ENCODE measurements at regions not wholly inside any gene's neighbourhood (a gene's known extent, or its start where the extent isn't known, plus 50 kb on each side); places are given as distances from the start of the nearest gene placed in this dataset.

- H3K27me3 ChIP-seq (ENCODE audit: control insufficient read depth, insufficient read depth, low read length): no peaks in the 10 kb centered on the region
- no peaks in the 10 kb centered on the region for H3K36me3 ChIP-seq (ENCODE audit: control insufficient read depth, insufficient read depth, low read length)
- FAIRE-seq (no peak), DNase-seq (ENCODE audit: low read depth) (no peak)
- no peak overlapping the region for H3K4me3 ChIP-seq (ENCODE audit: low read depth, low read length)
- no peak for TF ChIP-seq CTCF (IDR thresholded peaks at IDR 0.05; ENCODE audit: insufficient read depth, low read length, severe bottlenecking)
These were observed 116.0 kb downstream of the GLUD2 start for GRCh38 chrX:121163443-121163842.

GRCh38 chrX:121165930-121166359, 118.5 kb downstream of the GLUD2 start:
- no peak for DNase-seq (ENCODE audit: low read depth)
- no peak for TF ChIP-seq CTCF (IDR thresholded peaks at IDR 0.05; ENCODE audit: insufficient read depth, low read length, severe bottlenecking)
- Histone ChIP-seq H3K36me3 (ENCODE audit: control insufficient read depth, insufficient read depth, low read length) (no peaks in the 10 kb centered on the region), H3K27me3 (ENCODE audit: control insufficient read depth, insufficient read depth, low read length) (no peaks in the 10 kb centered on the region), H3K4me3 (ENCODE audit: low read depth, low read length) (no peak overlapping the region)
- no peak for FAIRE-seq

- Histone ChIP-seq H3K27me3 (ENCODE audit: control insufficient read depth, insufficient read depth, low read length) (no peaks in the 10 kb centered on the region), H3K4me3 (ENCODE audit: low read depth, low read length) (no peak overlapping the region), H3K36me3 (ENCODE audit: control insufficient read depth, insufficient read depth, low read length) (no peaks in the 10 kb centered on the region)
- TF ChIP-seq CTCF (IDR thresholded peaks at IDR 0.05; ENCODE audit: insufficient read depth, low read length, severe bottlenecking): no peak
- DNase-seq (ENCODE audit: low read depth): peak; percentile 0
- FAIRE-seq: no peak
These were observed 122.0 kb downstream of the GLUD2 start for GRCh38 chrX:121169099-121170035.

GRCh38 chrX:121172703-121173102, 125.3 kb downstream of the GLUD2 start:
- Histone ChIP-seq H3K36me3 (ENCODE audit: control insufficient read depth, insufficient read depth, low read length) (no peaks in the 10 kb centered on the region), H3K27me3 (ENCODE audit: control insufficient read depth, insufficient read depth, low read length) (no peaks in the 10 kb centered on the region), H3K4me3 (ENCODE audit: low read depth, low read length) (no peak overlapping the region)
- no peak for TF ChIP-seq CTCF (IDR thresholded peaks at IDR 0.05; ENCODE audit: insufficient read depth, low read length, severe bottlenecking)
- no peak for DNase-seq (ENCODE audit: low read depth)
- no peak for FAIRE-seq

- no peak overlapping the region for H3K4me3 ChIP-seq (ENCODE audit: low read depth, low read length)
- FAIRE-seq: no peak
- no peaks in the 10 kb centered on the region for H3K27me3 ChIP-seq (ENCODE audit: control insufficient read depth, insufficient read depth, low read length)
- TF ChIP-seq CTCF (IDR thresholded peaks at IDR 0.05; ENCODE audit: insufficient read depth, low read length, severe bottlenecking): no peak
- no peak for DNase-seq (ENCODE audit: low read depth)
- H3K36me3 ChIP-seq (ENCODE audit: control insufficient read depth, insufficient read depth, low read length): no peaks in the 10 kb centered on the region
These were observed 132.6 kb downstream of the GLUD2 start for GRCh38 chrX:121179972-121180371.
